HG03060 (cell line): ENCODE measurements at regions not wholly inside any gene's neighbourhood (a gene's known extent, or its start where the extent isn't known, plus 50 kb on each side); places are given as distances from the start of the nearest gene placed in this dataset.

Source experiments
- ATAC-seq: cut with Tn5 transposase; IDR thresholded peaks from one replicate; pipeline ENCODE4 v1.9.1; 2021; ENCODE audit warnings: low read depth, moderate number of reproducible peaks; ENCODE audit not compliant: unreplicated experiment

DNA sequence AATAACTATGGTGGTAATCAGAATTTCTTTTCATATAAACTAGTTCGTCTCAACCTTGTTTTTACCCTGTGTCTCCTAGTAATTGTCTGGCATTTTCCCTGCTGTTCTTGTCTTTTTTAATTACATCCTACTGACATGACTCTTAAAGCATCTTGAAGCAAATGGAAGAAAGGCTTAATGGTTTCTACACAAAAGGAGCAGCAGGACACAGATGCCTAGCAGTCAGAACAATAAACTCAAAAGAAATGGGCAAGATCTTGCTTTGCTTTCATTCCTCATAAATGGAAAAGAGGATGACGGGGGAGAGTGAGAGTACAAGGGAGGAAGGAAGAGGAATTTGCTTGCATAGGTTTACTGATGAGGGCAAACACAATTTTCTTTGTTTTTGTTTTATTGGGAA is 293.2 kb upstream of the EMCN start:
- no peak for ATAC-seq

DNA sequence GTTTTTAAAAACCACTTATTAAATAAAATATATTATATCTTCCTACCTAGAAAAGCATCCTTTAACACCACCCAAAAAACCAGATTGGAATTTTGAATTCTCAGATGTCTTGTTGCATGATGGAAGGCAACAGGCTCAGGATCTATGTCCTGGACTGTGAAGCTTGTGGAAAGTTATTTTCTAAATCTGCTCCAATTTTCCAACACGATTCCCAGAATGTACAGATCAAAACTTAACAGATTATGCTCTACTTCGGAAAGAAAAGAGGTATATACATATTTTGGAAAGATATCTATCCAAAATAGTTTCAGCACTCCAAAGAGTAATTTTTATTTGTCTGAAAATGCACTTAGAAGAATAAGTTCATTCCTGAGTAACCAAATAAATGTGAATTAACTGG is 291.7 kb upstream of the EMCN start:
- no peak for ATAC-seq

DNA sequence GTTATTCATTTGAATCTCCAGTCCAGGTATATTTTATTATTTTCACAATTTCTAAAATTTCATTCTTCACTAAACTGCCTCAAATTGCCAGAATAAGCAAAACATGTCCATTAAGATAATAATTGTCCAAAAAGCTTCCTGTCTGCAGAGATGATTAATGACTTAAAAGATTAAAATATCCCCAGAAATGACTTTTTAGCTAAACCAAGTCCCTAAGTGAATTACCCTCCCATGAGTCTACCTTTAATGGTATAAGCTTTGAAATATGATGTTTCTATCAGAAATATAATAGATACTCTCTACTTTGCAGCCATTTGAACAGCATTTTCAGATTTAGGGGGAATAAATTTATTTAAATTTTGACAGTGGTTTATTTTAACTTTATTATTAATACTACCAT is 289.2 kb upstream of the EMCN start:
- ATAC-seq = no peak

DNA sequence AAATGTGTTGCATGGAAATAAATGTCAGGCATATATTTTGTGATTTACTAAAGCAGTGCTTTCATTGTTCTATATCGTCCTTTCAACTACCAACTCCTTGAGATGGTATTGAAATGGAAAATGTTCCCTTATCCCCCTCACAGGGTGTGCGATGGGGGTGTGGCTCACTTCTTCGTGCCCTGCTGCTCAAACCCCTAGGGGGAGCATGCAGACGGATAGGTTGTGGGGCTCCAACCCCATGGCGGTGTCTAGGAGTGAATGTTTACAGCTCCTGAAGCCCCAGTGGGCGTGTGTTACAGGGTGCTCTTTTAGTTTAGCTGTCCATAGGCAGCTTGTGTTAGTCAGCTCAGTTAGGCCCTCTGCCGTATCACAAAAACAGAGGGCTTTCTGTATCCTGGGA is 287.7 kb upstream of the EMCN start:
- no peak for ATAC-seq

DNA sequence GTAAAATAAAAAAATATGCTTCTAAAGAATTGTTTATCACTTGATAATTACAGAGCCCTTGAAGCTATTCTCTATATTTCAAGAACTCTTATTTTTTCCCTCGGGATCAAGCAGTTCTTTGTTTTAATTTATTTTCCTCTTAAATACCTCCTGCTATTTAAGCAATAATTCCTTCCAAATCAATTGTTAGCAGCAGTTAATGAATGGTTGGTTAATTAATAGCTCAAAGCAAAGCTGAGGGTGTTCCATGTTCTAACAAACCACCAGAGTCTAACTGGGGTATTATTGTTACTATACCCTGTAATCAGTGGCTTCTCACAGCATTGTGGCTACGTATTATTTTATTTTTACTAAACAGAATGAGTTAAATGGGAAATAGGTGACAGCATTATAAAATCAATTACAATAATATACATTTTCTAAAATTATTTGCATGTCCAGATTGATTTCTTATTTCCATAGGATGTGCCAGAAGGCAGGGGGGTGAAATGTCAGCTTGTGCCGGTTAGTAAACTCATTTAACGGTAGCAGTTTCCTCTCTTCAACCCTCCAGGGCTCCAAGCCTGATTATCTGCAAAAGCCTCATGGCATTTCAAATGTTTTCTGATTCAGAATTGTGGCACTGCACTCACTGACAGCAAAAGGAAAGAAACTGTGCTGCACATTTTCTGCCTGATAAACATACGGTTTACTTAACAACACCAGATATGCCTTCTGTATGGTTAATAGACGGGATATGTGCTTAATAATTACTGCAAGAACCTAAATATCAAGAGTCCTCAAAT is 286.9 kb upstream of the EMCN start:
- ATAC-seq = no peak

DNA sequence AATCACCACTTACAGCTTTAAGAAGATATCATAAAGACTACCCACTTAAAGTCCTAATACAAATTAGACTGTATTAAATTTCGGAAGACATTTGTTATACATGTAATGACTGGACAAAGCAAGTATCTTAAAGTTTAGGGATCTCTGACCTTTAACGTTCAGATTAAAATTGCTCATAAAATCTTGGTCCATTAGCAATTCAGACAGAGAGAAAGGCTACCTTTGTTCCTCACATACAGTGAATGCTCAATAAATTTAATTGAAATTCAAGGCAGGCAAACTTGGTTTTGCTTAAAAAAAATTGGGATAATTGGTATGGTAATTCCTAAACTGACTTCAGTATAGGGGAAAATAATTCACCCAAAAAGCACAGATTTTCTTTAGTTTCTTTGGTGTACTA is 285.9 kb upstream of the EMCN start:
- no peak for ATAC-seq

DNA sequence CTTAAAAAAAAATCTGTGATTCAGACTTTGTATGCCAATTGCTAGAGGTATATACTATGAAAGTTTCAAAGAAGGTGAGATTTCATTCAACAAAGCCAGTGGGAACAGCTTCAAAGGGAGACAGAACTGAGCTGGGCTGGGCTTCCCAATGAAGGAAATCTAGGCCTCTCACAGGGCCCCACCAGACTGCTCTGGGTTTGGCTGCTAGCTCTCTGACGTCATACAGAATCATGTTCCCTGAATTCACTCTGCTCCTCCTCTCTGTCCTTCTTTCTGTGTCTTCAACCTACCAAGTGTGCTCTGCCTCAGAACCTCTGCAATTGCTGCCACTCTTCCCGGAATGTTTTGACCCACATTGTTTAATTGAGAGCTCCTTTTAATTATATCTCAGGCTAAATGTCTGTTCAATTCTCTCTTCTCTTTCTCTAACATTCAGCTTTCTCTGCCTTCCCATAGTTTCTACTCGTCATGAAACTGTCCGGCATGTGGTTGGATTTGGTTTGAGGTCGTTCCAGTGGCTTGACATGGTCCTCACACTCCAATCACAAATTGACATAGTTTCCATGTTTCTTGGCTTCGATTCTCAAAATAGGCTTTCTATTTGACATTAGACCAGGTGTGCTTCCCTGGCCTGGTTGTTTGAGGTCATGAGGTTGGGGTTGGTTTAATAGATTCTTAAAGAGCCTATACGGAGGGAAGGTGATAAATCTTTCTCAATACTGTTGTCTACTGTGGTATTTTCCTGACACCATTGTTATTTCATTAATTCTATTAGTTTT is 282.1 kb upstream of the EMCN start:
- ATAC-seq = no peak

DNA sequence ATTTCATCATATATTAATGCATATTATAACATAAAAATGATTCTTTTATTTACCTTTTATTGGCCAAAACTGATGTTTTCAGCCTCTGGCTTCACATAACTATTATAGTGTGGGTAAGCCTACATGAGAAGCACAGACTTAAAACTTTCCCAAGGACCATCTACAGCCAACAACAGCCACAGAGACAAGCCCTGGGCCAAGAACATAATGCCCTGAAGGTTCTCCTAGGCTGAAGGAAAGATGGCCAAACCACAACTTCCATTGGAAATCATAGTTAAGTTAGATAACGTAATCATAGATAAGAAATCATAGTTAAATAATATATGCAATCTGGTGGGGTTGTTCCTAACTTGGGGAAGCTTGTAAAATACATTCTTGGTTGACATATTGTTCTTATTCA is 280.0 kb upstream of the EMCN start:
- no peak for ATAC-seq

DNA sequence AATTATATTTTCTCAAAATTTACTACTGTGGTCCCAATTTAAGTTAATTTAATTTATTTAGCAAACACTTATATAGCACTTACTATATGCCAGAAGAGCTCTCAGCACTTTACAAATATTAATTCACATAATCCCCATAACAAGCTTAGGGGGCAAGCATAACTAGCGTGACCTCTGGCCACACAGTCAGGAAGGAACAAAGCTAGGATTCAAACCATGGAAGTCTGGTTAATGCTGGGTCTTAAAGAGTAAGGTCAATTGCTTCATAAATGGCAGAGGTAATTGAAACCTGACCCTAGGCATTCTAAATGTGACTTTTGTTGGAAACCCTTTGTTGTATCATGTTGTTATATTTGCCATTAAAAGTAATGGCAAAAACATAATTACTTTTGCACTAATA is 279.5 kb upstream of the EMCN start:
- ATAC-seq = no peak

DNA sequence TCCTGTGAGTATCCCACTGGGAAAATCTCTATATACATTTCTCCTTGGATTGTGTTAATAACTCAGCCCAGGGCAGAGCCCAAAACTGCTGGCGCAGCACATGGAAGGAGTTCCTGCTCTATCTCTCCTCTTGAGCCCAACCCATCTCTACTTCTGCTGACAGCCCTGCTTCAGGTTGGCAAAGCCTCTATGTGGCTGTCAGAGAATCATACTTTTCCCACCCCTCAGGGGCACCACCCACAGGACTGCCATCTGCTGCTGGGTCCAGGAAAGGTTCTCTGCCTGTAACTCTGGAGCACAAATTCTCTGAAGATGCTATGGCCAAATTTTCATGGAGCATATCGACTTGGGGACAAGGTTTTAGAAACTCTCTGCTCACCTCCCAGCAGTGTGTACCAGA is 278.5 kb upstream of the EMCN start:
- ATAC-seq = no peak

DNA sequence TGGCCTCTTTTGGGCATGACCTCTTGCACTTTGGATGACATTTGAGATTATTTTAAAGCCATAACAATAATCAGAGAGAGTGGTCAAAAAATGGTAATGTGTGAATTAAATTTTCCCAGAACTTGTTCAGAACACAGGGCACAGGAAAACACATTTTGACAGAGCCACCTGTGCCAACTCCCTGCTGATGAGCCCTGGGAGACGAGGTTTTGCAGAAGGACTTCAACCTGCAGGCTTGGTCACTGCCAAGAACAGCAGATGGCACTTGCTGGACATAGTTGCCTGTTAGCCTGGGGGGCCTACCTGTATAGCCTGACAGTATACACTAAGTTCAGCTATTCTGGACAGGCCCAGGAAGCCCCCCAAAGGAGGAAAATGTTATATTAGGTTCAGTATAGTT is 277.8 kb upstream of the EMCN start:
- ATAC-seq = no peak

DNA sequence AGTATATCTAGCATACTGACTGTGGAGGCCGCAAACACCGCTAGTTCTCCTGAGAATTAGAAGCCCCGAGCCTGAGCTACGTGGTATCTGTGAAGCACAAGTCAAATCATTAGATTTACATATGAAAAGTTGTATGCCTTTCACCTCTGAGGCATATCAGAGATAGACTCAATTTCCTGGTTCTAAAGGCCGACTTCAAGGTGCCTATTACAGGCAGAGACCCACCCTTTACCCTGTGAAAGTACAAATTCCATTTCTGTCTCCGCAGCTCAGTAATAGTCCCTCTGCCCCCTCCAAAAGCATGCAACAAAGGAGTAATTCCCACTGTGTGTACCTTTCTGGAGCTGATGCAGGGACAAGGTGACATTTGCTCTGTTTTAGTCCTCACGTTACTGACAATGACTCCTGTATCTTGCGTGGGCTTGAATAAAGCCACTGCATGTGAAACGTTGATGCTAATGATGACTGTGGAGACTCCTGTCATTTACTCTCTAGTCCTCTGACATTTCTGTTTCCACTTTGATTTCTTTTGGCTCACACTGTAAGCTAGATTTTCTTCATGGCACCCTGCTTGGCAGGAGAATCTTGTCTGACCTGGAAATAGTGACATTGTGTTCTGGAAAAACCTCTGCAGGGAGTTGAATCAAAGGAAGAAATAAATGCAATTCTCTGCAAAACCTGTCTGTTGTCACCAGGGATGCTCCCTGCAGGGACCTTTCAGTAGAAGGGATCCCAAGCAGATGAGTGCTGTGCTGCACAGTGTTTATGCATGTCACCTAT is 273.2 kb upstream of the EMCN start:
- ATAC-seq = no peak

DNA sequence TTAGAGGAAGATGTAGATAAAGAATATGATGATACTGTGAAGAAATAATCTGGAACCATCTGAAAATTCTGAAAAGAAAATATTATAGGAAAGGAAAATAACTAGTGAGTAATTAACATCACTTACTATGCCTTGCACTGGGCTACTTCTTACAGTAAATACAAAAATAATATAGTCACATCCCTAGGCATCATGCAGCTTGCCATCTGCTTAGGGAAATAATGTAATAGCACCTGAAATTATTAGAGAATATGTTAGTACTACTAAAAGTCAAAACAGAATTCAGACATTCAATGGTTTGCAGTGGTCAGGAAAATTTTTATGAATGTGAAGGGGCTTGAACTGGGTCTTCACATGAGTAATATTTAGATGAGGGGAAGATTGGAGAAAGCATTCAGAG is 272.2 kb upstream of the EMCN start:
- ATAC-seq = no peak

DNA sequence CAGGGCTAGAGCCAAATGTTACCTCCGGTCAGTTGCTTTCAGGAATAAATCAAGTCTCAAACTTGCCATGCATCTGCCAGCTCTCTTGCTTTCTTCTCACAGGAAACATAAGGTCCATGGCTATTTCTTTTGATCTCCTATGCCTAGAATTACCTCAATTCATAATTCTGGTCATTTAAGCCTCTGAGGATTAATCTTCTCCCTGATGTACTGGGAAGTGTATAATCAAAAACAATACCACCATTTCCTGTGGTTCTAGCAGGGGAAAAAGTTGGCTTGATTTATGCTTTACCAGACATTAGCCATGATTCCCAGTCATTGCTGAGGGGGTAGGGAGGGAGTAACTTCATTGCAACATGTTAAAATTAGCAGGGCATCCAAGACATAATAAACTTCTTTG is 268.7 kb upstream of the EMCN start:
- ATAC-seq = no peak

DNA sequence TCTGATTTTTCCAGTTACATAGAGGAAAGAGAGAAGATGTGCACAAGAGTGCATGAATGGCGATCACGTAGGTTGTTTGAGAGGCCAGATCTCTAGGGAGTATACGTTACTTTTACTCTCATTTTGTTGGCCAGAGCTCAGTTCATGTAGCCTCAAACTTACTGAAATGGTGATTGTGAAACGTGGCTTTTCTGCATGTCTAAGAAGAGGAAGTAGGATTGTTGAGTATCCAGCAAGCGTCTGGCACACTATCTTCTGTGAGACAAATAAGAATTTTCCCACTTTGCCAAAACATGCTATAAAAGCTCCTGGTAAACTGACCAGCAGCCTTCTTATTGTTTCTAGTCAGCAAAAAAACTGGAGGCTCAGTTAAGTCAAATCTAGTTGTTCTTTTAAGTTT is 264.5 kb upstream of the EMCN start:
- ATAC-seq = no peak

DNA sequence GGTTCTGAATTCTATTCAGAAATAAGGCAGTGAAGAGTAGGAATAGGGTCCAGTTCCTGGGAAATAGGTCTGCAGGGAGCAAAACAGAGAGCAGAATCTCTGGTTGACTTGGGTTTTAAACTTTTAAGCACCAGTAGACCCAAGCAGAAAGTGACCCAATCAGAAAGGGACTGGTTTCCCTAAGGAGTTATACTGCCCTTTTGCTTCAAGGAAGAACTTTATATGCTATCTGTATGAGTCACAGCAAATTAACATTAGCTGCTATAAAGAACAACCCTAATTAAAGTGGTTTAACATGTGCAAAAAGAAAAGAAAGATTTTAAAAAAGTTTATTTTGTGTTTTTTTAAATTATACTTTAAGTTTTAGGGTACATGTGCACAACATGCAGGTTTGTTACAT is 263.6 kb upstream of the EMCN start:
- no peak for ATAC-seq

DNA sequence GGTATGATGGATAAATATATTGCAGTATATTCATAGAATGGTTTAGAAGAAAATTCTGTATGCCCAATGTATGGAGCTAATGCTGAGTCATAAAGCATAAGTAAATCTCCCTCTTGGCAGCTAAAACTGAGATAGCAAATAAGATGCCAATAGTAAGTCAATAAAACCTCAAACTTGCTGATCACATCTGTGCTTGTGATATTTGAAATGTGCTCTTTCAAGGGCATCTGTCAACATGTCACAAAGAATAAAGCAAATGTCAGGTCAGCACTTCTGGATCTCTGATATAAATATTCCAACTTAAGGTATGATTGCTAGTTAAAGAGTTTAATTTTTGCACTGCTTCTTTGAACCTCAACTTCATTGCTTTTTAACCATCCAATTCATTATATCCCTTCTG is 262.3 kb upstream of the EMCN start:
- ATAC-seq = no peak

DNA sequence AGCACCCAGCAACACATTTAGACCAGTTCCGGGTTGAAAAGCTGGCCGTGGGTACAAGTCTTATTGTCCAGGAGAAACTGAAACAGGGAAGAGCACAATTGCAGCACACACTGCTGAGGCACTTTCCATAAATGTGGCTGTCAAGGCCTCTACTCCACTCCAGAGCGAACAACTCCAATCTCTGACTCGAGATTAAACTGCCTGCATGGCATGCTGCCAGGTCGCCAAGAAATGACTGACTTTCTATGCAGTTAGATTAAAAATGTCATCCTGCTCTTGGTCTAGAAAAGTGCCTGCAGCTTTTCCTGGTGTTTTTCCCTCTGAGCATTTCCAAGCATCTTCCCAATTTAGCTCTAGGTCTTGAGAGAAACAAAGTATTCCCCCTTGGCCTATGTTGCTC is 260.6 kb upstream of the EMCN start:
- no peak for ATAC-seq

DNA sequence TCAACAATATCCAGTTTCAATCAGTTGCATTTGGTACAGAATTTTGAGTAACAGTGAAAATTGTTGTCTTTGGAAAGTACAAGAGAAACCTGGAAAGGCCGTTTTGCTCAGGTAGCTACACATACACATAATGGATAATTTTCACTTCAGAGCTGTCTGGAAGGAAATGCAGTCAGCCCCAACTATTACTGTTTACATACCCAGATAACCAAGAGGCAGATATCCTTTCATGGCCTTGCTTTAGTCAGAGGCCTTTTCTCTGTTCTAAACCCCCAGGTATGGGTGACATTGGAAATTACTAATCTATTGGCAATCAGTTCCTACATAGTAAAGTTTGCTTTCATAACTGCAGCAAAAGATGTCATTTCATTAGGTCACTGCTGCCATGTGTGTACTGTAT is 244.9 kb upstream of the EMCN start:
- ATAC-seq = no peak

DNA sequence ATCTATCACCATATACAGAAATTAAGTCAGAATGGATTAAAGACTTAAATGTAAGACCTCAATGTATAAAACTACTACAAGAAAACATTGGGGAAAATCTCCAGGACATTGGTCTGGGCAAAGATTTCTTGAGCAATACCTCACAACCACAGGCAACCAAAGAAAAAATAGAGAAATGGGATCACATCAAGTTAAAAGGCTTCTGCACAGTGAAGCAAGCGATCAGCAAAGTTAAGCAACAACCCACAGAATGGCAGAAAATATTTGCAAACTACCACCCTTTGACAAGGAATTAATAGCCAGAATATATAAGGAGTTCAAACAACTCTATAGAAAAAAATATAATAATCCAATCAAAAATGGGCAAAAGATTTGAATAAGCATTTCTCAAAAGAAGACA is 236.9 kb upstream of the EMCN start:
- no peak for ATAC-seq

DNA sequence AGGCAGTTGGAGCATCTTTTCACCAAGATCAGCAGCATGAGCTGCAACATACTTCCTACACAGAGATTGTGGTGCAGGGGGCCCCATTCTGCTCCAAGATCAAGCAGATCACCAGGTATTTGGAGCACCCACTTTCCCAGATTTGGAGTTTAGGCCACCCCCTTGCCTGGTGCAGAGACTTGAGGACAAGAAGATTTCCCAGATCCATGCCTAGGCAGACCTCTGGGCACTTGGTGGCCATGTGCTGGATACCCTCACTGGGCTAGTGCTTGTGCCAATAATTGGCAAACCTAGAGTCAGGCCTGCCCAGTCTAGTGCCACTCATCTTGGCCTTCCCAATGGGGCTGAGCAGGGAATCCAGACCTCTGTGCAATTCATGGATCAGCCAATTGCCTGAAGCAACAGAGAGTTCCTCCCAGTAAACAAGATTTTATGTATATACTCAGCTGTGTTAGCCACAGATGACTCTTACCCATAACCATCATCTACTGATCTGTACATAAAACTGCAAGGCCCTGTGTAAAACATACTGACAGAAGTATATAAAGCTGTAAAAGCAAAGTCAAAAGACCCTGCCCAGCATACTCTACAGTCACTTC is 228.4 kb upstream of the EMCN start:
- no peak for ATAC-seq
